SK-N-SH (cell line): ENCODE measurements at regions not wholly inside any gene's neighbourhood (a gene's known extent, or its start where the extent isn't known, plus 50 kb on each side); places are given as distances from the start of the nearest gene placed in this dataset.

ENCODE experiments used
- CTCF ChIA-PET: fragments of 300-600, 350-600 bp; formaldehyde crosslinking; extraction: SDS; loops from one replicate; lab custom pipeline; 2021; lab: Yijun Ruan, JAX
- POLR2A ChIA-PET: fragments of 350-600 bp; sonication (Branson Sonifier 250); formaldehyde crosslinking; extraction: SDS; loops from one replicate; lab custom pipeline; 2020; ENCODE audit warnings: antibody characterized with exemption, inconsistent platforms; lab: Yijun Ruan, JAX
- DNase-seq: peaks from one replicate; pipeline ENCODE4 v3.0.0; 2012
- H2AFZ ChIP-seq: fragments of 200-600 bp; sonication (generic); 2 replicates; pipeline ENCODE4 v1.8.1; 2016; ENCODE audit warnings: antibody characterized with exemption, mild to moderate bottlenecking, low read depth
- H3F3A ChIP-seq: fragments of 200-600 bp; sonication (generic); replicated peaks from 2 replicates; pipeline ENCODE3; 2016; ENCODE audit warnings: antibody characterized with exemption, mild to moderate bottlenecking; ENCODE audit not compliant: insufficient read depth
- H3K27ac ChIP-seq, 2 experiments: fragments of 200-500 bp in 1 of 2; fragments of 200-600 bp in 1 of 2; sonication (Bioruptor generic) in 1 of 2; sonication (generic), shearing (Covaris generic) in 1 of 2; 2 replicates each; pipeline versions ENCODE4 v1.5.1 to v1.6.1; 2014 to 2016; ENCODE audit warnings: low read depth in 2 of 2, inconsistent platforms in 1 of 2, low read length in 1 of 2, mild to moderate bottlenecking in 1 of 2, mixed read lengths in 1 of 2
- H3K27me3 ChIP-seq: fragments of 200-600 bp; sonication (generic), shearing (Covaris generic); 2 replicates; pipeline ENCODE4 v1.6.1; 2016; ENCODE audit warnings: mixed run types; ENCODE audit not compliant: insufficient read depth
- H3K36me3 ChIP-seq, 2 experiments: fragments of 200-500 bp in 1 of 2; fragments of 200-600 bp in 1 of 2; sonication (Bioruptor generic) in 1 of 2; sonication (generic) in 1 of 2; replicated peaks in 1 of 2; 2 replicates each; pipeline versions ENCODE3 to v1.5.1; 2014 to 2016; ENCODE audit warnings: low read length in 1 of 2, mild to moderate bottlenecking in 1 of 2; ENCODE audit not compliant: insufficient read depth in 2 of 2, control insufficient read depth in 1 of 2
- H3K4me1 ChIP-seq, 2 experiments: fragments of 200-500 bp in 1 of 2; fragments of 200-600 bp in 1 of 2; sonication (Bioruptor generic) in 1 of 2; sonication (generic), shearing (Covaris generic) in 1 of 2; 2 replicates each; pipeline versions ENCODE4 v1.5.1 to v1.6.1; 2014 to 2016; ENCODE audit warnings: low read depth in 1 of 2, low read length in 1 of 2, mixed run types in 1 of 2; ENCODE audit not compliant: insufficient read depth in 2 of 2, control insufficient read depth in 1 of 2
- H3K4me2 ChIP-seq: fragments of 200-600 bp; sonication (generic), shearing (Covaris generic); 2 replicates; pipeline ENCODE4 v1.6.1; 2017; ENCODE audit warnings: mixed run types
- H3K4me3 ChIP-seq, 2 experiments: fragments of 200-500 bp in 1 of 2; fragments of 200-600 bp in 1 of 2; sonication (Bioruptor generic) in 1 of 2; sonication (generic), shearing (Covaris generic) in 1 of 2; 2 replicates each; pipeline versions ENCODE4 v1.5.1 to v1.8.1; 2014 to 2016; ENCODE audit warnings: low read depth in 2 of 2, inconsistent platforms in 1 of 2, low read length in 1 of 2, mild to moderate bottlenecking in 1 of 2, mixed read lengths in 1 of 2, moderate library complexity in 1 of 2
- H3K79me2 ChIP-seq: fragments of 200-600 bp; sonication (generic); 2 replicates; pipeline ENCODE4 v1.8.1; 2017; ENCODE audit warnings: mild to moderate bottlenecking; ENCODE audit not compliant: insufficient read depth
- H3K9ac ChIP-seq: fragments of 200-600 bp; sonication (generic); 2 replicates; pipeline ENCODE4 v1.6.1; 2017; ENCODE audit warnings: mixed run types
- H3K9me2 ChIP-seq: fragments of 200-600 bp; sonication (generic); 2 replicates; pipeline ENCODE4 v1.6.1; 2017; ENCODE audit warnings: mixed run types
- H3K9me3 ChIP-seq: fragments of 200-600 bp; sonication (generic); 2 replicates; pipeline ENCODE4 v1.6.1; 2017; ENCODE audit warnings: mixed run types, mild to moderate bottlenecking, moderate library complexity
- H4K20me1 ChIP-seq: fragments of 200-600 bp; sonication (generic); 2 replicates; pipeline ENCODE4 v1.6.1; 2017; ENCODE audit warnings: mild to moderate bottlenecking, mixed run types; ENCODE audit not compliant: insufficient read depth
- CTCF ChIP-seq: fragments of 200-600 bp; sonication (generic); IDR thresholded peaks from 2 replicates; pipeline ENCODE4 v1.6.1; 2017; ENCODE audit warnings: antibody characterized with exemption, mild to moderate bottlenecking, moderate library complexity
- ELF1 ChIP-seq: IDR thresholded peaks from 2 replicates; pipeline ENCODE4 v1.4.0; 2012
- FOSL2 ChIP-seq: IDR thresholded peaks from 2 replicates; pipeline ENCODE4 v1.4.0; 2012; ENCODE audit warnings: low read depth, mild to moderate bottlenecking, moderate library complexity, borderline replicate concordance
- FOXJ3 ChIP-seq: sonication (generic); formaldehyde crosslinking; IDR thresholded peaks from 2 replicates; pipeline ENCODE4 v1.5.1; 2020; ENCODE audit warnings: mild to moderate bottlenecking, missing genetic modification reagents
- FOXM1 ChIP-seq: IDR thresholded peaks from 2 replicates; pipeline ENCODE4 v1.4.0; 2012; ENCODE audit warnings: low read depth, mild to moderate bottlenecking
- GABPA ChIP-seq: IDR thresholded peaks from 2 replicates; pipeline ENCODE4 v1.4.0; 2012; ENCODE audit warnings: low read depth, mild to moderate bottlenecking
- GATA2 ChIP-seq: sonication (generic); formaldehyde crosslinking; IDR thresholded peaks from 2 replicates; pipeline ENCODE4 v1.5.0; 2020; ENCODE audit warnings: mild to moderate bottlenecking, missing genetic modification reagents
- IRF3 ChIP-seq: fragments of 150-350 bp; IDR thresholded peaks from 2 replicates; pipeline ENCODE4 v1.6.1; 2016; ENCODE audit warnings: mild to moderate bottlenecking, low read depth, low read length
- JUND ChIP-seq: IDR thresholded peaks from 2 replicates; pipeline ENCODE4 v1.4.0; 2012
- MAX ChIP-seq: IDR thresholded peaks from 2 replicates; pipeline ENCODE4 v1.4.0; 2012; ENCODE audit warnings: low read depth
- NFIC ChIP-seq: IDR thresholded peaks from 2 replicates; pipeline ENCODE4 v1.4.0; 2012; ENCODE audit warnings: borderline replicate concordance
- REST ChIP-seq: IDR thresholded peaks from 2 replicates; pipeline ENCODE4 v1.6.1; 2012; ENCODE audit warnings: mild to moderate bottlenecking, low read depth, low read length, moderate library complexity
- SIN3A ChIP-seq: IDR thresholded peaks from 2 replicates; pipeline ENCODE4 v1.6.1; 2012; ENCODE audit warnings: low read depth, mild to moderate bottlenecking, low read length, moderate library complexity, borderline replicate concordance
- SMC3 ChIP-seq: IDR thresholded peaks from 2 replicates; pipeline ENCODE4 v1.6.1; 2012; ENCODE audit warnings: low read depth, low read length, improper control_type of control experiment
- TAF1 ChIP-seq: IDR thresholded peaks from 2 replicates; pipeline ENCODE4 v1.6.1; 2012; ENCODE audit warnings: low read depth, mild to moderate bottlenecking, low read length, moderate library complexity, borderline replicate concordance
- TCF12 ChIP-seq: IDR thresholded peaks from 2 replicates; pipeline ENCODE4 v1.4.0; 2012
- YY1 ChIP-seq: IDR thresholded peaks from 2 replicates; pipeline ENCODE4 v1.4.0; 2012; ENCODE audit warnings: low read depth, mild to moderate bottlenecking
- whole genome bisulfite sequencing: methylation state at CpG from one replicate; pipeline ENCODE4 v1.1.6; 2017; ENCODE audit warnings: low lambda C conversion rate; 5-methylcytosine and 5-hydroxymethylcytosine counted together

- Histone ChIP-seq H3K4me2 (no peak overlapping the region), H3K27me3 (no peaks in the 10 kb centered on the region), H3K9me2 (no peaks in the 10 kb centered on the region), H3F3A (peaks cover 7% of the 10 kb centered on the region), H3K4me1 (peaks cover 27 to 41% of the 10 kb centered on the region in 2 experiments), H2AFZ (no peak overlapping the region), H4K20me1 (no peaks in the 10 kb centered on the region), H3K36me3 (no peaks in the 10 kb centered on the region), H3K9ac (no peak overlapping the region), H3K27ac (no peak overlapping the region), H3K79me2 (no peaks in the 10 kb centered on the region), H3K4me3 (no peak overlapping the region), H3K9me3 (no peaks in the 10 kb centered on the region)
- ChIA-PET CTCF (interaction anchor here (1.0 kb wide), 1 partner anchor 10 kb away, joined by 3 read pairs; no protein-coding TSS in a partner anchor), POLR2A (no interaction called here)
- TF ChIP-seq GATA2 (CRISPR knock-in tag): peak; percentile 51; the same call in 1 of the 2 replicates
- no peak for TF ChIP-seq TAF1
- 84% methylated on average over 3 of the region's 3 CpGs for WGBS
- no peak for DNase-seq
These were observed 114.7 kb upstream of the EDNRA start for GRCh38 chr4:147366164-147366563.

- ChIA-PET CTCF (interaction anchor here (0.8 kb wide), 1 partner anchor 913 kb away, joined by 3 read pairs; no protein-coding TSS in a partner anchor), POLR2A (no interaction called here)
- Histone ChIP-seq H4K20me1 (no peaks in the 10 kb centered on the region), H3K9me2 (no peaks in the 10 kb centered on the region), H3K9ac (no peak overlapping the region), H3K4me3 (no peak overlapping the region), H2AFZ (no peak overlapping the region), H3K4me1 (peaks cover 19 to 29% of the 10 kb centered on the region in 2 experiments), H3F3A (peaks cover 14% of the 10 kb centered on the region), H3K36me3 (no peaks in the 10 kb centered on the region), H3K27me3 (no peaks in the 10 kb centered on the region), H3K79me2 (no peaks in the 10 kb centered on the region), H3K4me2 (no peak overlapping the region), H3K9me3 (no peaks in the 10 kb centered on the region), H3K27ac (peak overlapping the region; percentile 1 to 53; a peak in 2 of 4 replicates)
- TF ChIP-seq TCF12 (peak; percentile 27; the same call in 1 of the 2 replicates), SMC3 (no peak), FOXJ3 (CRISPR knock-in tag) (no peak), FOXM1 (no peak), YY1 (no peak)
- no peak for DNase-seq
These were observed 113.0 kb upstream of the EDNRA start for GRCh38 chr4:147367891-147368290.

GRCh38 chr4:147368948-147369347, 111.9 kb upstream of the EDNRA start:
- ChIA-PET POLR2A (no interaction called here), CTCF (no interaction called here)
- Histone ChIP-seq H3K79me2 (no peaks in the 10 kb centered on the region), H3K27ac (peak overlapping the region in 1 of 2 experiments; percentile 29; a peak in 1 of 4 replicates), H3K4me3 (no peak overlapping the region), H2AFZ (no peak overlapping the region), H4K20me1 (no peaks in the 10 kb centered on the region), H3K9me3 (no peaks in the 10 kb centered on the region), H3K9ac (no peak overlapping the region), H3K4me2 (no peak overlapping the region), H3K36me3 (no peaks in the 10 kb centered on the region), H3F3A (peaks cover 14% of the 10 kb centered on the region)
- DNase-seq: no peak
- TF ChIP-seq TCF12 (peak; percentile 55), NFIC (no peak), GABPA (no peak), IRF3 (no peak), CTCF (no peak), REST (no peak), SIN3A (no peak), MAX (no peak), JUND (peak; percentile 41; the same call in 1 of the 2 replicates), FOSL2 (peak; percentile 19; the same call in 1 of the 2 replicates), ELF1 (no peak)
- TF ChIP-seq, all 33 proteins: peak for 3
- peaks cover 11 to 29% of the 10 kb centered on the region in 2 experiments for H3K4me1 ChIP-seq
- no peaks in the 10 kb centered on the region for H3K27me3 ChIP-seq
- H3K9me2 ChIP-seq: no peaks in the 10 kb centered on the region
